ENCODE measurements at regions not wholly inside any gene's neighbourhood (a gene's known extent, or its start where the extent isn't known, plus 50 kb on each side); places are given as distances from the start of the nearest gene placed in this dataset.
A peak's percentile ranks its signal among the peaks of the same experiment; 100 is the strongest.
"Not testable (repeated sequence)": the region's sequence is repeated elsewhere in the genome, so short reads cannot be mapped to it uniquely, and the experiment has no call there.

DNA sequence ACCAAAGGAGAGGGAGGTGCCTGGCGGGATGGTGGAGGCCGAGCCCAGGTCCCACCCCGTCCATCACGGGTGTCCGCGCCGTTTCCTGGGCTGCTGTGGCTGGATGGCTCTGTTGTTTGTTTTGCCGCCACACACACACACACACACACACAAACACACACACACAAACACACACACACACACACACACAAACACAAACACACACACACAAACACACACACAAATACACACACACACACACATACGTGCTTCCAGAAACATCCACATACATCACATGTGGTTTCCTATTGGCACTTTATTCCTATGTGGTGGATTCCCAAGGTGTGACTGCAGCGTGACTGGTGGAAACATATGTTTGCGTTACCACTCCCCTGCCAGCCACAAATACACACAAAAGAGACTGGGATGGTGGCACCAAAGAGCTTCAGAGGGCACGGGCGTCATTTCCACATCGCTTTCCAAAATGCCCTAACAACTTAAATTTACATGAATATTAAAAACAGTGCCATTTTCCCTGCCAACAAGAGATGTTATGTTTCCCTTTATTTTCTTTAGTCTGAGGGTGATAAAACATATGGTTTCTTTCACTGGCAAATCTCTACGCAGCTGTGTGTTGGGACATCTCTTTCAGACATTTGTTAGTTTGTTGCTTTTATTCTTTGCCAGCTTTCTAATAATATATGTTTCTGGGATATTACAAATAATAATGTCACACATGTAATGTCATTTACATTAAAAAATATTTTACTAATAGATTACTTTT is 356.8 kb downstream of the BRD1 start:
- DNase-seq, result no peak

DNA sequence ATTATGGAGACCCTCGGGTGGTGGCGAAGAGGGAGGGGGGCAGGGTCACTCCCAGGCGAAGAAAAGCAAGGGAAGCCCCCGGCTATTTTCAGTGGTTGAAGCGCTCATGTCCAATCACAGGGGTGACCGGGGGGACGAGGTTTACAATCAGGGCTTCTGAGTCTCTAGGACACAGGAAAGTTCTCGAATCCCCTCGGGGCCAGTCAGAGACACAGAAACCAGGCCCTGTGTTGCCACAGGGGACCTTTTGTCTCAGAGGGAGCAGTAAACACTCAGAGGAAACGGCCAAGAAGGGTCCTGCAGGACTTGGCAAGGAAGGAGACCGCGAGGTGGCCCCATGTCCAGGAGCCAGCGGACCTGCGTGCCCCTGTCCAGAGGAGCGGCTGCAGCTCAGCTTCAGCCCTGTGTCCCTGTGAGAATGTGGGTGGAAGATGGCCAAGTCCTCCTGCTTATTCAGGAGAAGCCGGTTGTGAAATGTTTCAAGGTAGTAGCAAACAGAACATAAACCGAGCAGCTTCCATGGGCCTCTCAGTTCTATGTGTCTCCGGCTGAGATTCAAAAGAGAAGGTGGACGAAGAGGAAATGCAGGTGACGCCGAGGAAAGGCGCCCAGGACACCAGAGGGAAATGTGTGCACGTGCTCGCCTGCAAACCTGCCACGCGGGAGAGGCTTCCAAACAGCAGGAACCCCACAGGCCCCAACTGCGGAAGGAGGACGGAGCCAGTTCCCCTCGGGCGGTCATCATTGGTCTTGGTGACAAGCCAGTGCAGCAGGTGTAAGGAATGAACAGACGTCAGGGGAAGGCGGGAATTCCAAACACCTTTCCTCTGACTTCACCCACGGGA is 357.6 kb downstream of the BRD1 start:
- no peak for DNase-seq

DNA sequence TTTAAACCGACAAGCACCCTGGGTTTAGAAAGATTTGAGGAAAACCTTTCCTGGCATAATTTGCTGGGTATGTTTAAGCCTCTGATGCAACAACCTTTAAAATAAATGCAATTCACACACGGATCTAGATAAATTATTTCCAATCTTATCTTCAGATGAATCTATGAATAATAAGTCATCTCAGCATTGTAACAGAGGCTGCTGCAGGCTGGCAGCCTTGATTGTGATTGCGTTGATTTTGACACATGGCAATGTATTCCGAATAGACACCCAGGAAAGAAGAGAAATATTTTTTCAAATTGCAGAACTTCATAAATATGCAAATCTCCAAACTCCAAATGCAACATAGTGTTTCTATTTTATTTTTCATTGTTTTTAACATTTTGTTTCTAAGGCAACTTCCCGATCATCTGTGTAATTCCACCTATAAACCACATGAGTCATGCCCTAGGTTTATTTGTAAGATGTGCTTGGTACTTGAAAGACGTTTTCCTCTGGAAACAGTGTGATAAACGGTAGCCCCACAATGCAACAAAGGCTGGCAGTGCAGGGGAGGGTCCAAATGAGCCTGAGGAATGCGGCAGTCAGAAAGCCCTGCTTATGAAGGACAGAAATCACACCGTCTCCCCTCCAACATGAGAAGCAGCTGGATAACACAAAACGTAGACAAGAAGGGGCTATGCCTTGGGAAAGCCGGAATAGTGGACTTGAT is 359.0 kb downstream of the BRD1 start:
- DNase-seq, result no peak

DNA sequence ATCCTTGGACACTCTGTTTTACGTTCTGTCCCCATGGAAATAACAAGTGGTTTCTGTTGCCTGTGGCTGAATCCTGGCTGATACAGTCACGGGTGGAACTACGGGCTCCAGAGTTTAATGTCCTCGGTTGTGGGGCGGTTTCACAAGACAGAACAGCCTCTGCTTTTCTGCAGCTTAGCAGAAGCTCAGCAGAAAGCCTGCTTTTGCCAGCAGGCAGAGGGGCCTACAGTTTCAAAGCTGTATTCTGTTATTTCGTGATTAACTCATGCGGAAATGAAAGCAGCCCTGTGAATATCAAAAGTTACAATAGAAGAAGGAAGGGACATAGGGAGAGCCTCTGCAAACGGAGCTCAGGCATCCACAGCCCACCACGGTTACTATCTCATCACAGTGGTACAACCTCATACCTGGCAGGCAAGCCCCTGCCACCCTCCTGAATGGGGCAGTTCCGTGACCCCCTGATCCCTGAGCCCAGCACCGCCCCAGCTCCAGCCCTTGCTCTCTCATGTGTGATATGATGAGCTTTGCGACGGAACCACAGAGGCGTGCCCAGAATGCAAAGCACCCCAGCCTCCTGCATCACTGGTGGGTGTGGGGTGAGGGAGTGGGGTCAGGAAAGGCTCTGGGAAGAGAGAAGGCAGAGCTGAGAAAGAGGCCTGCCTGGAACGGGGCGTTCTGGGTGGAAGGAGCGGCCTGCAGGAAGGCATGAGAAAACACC is 360.6 kb downstream of the BRD1 start:
- no peak for DNase-seq

DNA sequence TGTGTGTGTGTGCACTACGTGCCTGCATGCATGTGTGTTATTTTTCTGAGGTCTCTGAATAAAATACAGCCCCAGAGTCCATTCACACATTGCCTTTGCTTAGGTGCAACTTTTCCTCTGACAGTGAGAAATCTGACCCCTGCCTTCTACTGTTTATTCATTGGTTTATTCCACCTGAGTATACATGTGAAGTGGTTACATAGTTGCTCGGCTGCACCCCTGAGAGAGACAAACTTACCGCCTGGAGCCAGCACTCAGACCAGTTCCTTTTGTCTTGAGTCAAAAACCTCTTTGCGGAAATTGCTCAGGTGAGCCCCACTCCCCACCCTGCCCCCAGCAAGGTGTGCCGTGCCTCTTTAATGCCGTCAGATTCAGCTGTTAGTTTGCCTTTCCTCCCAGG is 363.6 kb downstream of the BRD1 start:
- no peak for DNase-seq

DNA sequence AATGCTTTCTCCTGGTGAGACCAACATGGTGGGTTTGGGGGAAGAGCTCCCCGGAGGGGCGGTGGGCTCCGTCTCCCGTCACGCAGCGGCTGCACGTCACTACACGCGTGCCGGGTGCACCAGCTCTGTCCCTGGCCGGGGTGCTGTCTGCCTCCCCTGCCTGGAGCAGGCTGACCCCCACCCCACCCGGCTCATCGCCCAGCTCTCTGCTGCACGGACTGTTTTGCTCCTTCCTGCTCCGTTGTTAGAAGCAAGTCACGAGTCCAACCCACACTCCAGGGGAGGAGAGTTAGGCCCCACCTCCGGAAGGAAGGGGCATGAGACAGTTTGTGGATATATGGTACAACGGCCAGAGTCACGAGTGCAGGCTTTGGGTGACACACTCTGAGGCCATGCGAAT is 364.9 kb downstream of the BRD1 start:
- DNase-seq, result peak; percentile 39

DNA sequence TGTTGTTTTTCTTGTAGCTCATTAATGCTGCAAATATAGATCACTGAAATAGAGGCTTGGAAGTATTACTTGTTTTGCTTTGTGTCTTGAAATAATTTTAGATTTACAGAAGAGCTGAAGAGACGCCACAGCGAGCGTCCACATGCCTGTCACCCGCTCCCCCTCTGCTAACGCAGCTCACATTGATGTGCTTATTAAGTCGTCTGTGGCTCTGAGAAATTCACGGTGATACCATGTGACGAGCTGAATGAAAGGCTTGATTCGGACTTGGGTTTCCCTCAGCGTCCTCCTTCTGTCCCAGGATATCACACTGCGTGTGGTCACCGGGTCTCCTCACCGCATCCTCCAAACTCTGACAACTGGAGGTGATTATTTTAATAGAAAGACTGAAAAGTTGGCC is 365.4 kb downstream of the BRD1 start:
- DNase-seq, result no peak

DNA sequence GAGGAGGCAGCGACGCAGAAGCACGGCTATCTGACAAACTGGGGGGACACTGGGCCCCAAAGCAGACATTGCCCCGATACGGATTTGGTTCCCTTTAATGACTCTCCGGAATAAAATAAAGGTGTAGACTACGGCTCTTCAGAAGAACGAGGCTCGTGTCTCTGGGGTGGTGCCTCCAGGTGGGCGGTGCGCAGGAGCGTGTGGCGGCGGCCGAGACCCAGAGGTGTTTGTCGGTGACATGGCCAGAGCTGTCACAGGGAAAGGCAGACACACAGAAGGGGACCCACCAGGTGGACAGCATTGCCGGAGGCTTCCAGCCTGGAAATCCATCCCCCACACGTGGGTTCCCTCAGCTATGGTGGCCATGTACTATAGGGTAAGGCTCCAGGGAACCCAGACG is 366.0 kb downstream of the BRD1 start:
- DNase-seq, result no peak

DNA sequence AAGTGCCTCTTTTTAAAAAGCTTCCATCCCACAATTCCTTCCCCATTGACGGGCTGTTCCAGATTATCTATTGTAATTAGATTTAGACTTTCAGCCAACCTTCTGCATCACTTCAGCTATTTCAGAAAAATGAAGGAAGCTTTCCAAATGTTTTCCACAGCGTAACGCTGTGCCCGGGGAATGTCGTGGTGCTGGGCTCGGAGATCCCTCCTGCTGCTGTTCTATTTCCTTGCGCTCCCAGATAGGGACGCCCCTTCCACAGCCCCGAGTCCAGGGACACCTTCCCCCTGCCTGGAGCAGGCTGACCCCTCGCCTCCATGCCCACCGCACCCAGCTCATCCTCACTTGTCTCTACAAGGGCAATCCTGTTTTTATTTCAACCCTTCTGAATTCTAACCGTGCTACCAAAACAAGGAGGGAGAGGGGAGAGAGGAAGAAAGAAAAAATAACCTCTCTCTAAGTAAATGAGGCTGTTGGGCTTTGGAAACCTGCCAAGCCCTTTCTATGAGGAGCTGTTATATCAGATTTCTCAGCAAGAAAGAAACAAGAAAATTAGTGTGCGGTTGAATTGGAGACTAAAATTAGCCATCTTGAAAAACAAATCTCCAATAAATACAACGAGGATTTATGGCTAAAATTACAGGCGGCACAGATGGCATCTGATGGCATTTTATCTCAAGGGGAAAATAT is 366.9 kb downstream of the BRD1 start:
- no peak for DNase-seq

DNA sequence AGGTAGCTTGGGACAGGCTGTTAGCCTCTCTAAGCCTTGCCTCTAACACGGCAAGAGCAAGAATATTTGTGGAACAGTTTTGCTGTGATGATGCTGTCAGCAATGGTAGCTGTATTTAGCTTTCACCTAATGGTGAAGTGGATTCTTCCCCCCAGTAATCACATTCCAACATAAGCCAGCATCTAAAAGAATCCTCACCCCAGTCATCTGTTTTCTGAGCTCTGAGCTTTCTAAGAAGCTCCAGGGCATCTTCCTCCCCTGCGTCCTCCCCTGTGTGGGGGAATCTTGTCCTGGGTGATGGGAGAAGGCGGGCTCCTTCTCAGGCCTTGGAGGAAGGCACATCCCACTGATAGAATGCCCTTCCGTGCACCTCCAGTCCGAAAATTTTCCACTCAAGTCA is 367.6 kb downstream of the BRD1 start:
- no peak for DNase-seq

DNA sequence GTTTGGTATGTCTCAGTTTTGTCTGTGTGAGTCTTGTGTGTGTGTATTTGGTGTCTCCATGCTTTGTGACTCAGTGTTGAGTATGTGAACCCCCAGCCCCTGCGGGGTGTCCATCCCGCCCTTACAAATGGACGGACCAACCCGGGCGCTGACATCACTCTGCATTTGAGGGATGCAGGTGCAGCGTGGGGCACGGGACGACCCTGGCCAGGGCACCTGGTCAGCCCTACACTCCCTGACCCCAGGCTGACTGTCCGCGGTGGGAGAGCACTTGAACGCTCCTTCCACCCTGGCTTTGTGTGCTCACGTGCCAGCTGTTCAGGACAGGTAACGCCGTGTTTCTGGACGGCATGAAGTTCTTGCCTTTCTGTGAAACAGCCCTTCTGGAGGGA is 369.0 kb downstream of the BRD1 start:
- DNase-seq, result no peak

DNA sequence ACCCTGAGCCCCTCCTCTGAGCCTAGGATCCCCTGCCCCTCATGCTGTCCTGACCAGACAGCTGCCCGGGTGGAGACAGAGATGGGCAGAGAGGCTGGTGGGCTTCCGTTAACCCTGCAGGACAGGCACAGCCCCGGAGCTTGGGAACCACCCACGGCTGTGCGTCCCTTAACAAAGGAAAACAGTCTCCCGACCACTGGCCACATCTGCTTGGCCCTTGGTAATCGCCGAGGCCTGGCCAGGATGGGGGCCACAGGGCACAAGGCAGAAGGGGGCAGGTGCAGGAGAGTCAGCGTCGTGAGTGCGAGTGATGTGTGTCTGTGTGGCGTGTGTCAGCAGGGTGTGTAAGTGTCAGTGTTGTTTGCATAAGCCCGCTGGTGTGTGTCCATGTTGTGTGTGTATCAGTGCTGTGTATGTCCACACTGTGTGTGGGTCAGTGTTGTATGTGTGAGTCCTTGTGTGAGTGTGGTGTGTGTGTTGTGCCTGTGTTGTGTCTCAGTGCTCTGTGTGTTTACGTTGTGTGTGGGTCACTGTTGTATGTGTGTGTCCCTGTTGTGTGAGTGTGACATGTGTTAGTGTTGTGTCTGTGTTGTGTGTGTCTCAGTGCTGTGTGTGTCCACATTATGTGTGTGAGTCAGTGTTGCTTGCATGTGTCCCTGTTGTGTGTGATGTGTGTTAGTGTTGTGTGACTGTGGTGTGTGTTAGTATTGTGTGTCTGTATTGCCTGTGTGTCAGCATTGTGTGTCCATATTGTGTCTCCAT is 369.5 kb downstream of the BRD1 start:
- no peak for DNase-seq

DNA sequence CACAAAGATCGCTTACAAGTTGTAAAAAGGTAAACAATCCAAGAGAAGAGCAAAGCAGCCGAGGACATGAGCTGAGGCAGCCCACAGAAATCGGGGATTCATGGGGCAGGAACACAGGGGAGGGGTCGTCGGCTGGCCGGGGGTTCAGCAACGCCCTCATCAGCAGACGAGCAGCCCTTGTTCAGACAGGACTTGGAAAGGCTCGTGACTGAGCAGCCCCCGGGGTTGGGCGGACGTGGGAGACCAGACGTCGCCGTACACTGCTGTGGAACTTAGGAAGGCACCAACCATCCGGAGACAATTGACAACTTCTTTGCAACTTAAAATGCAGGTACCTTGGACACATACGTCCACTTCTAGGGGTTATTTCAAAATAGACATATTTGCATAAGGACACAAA is 370.5 kb downstream of the BRD1 start:
- no peak for DNase-seq

DNA sequence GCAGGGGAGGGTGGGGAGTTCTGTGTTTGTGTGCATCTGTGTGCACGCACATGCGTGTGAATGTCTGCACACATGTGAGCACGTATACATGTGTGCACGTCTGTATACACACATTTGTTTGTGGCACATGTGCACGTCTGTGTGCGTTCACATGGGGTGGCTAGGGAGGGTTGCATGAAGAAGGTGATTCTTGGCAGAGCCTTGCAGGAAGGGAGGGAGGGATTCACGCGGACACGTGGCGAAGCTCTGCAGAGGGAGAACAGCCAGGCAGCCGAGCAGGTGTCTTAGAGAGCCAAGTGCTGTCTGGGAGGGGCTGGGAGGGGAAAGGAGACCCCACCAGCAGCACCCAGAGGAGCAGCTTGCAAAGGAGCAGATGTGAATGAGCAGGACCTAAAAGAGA is 372.1 kb downstream of the BRD1 start:
- DNase-seq, result no peak

DNA sequence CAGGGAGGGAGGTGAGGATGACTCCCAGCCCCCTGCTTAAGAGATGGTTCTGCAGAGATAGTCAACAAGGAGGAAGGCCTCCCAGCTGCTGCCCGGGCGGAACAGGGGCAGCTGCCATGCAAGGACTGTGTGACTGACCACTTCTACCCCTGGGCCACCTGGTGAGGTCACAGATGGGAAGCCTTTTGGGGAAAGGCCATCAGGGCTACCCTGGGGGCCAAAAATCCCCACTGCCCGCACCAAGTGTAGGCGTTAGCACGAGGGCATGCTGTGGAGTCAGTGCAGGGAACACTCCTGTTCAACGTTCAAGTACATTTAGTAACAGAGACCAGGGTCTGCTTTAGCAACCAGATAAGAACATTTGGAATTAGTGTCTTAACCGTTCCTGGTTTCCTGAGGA is 372.9 kb downstream of the BRD1 start:
- DNase-seq, result no peak

DNA sequence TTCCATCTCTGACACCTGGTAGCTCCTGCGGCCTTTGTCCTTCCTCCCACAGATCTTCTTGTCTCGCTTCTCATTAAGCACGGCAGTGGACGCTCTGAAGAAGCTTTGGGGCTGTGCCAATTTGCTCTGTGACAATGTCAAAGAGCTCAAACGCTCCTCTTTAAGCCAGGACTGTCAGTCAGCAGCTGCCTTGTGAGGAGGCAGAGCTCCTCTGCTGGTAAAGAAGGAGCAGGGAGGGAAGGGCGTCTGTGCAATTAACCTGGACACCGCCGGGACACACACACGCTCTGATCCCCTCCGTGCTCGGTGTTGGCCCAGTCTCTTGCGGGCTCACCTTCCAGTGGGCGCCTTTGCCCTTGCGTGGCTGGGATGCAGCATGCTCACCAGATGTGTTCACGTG is 373.9 kb downstream of the BRD1 start:
- no peak for DNase-seq

DNA sequence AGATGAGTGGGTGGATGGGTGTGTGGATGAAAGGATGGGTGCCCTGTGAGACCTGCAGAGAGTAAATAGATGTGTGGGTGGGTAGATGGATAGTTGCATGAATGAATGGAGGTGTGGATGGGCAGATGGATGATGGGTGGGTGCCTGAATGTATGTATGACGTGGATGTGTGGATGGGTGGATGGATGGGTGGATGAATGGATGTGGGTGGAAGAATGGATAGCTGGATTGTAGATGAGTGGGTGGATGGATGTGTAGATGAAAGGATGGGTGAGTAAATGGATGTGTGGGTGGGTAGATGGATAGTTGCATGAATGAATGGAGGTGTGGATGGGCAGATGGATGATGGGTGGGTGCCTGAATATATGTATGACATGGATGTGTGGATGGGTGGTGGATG is 374.7 kb downstream of the BRD1 start:
- not testable (repeated sequence) for DNase-seq

DNA sequence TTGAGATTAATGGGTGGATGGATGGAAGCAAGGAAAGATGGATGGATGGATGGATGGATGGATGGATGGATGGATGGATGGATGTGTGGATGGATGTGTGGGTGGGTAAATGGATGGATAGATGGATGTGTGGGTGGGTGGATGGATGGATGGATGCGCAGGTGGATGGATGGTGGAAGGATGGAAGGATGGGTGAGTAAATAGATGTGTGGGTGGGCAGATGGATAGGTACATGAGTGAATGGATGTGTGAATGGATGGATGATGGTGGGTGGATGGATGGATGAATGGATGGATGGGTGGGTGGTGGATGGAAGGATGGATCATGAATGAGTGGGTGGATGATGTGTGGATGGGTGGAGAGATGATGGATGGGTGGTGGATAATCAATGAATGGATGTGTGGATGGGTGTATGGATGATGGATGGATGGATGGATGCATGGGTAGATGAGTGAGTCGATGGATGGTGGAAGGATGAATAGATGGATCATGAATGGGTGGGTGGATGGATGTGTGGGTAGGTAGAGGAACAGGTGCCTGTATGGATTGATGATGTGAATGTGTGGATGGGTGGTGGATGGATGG is 375.2 kb downstream of the BRD1 start:
- DNase-seq, result no peak

DNA sequence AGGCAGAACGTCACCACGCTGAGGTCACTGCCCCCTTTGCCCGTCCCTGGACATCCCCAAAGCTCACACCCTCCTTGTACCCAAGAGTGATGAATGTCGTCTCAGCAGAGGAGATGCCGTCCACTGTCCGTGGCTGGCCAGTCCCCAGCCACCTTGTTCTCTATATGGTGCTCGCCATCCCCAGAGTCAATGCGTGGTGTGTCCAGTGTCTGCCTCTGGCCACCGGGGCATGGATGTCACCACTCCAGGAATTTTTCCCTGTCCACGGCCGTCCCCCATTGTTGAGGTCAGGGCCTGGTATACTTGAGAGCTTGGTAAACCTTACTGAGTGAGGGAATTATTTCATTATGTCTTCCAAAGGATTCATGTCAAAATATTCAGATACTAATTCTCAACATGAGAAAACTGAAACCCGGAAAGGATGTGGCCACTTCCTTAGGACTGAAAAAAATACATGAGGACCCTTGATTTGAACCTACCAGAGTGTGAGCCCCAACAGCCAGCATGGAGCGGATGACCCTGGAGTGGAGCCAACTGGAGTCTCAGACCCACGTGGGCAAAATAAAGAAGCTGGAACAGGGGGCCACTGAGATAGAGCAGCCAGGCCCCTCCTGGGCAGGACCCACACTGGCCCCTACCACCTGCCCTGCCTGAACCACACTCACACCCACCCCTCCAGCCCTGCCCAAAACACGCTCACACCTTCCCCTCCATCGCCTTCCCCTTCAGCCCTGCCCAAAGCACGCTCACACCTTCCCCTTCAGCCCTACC is 376.4 kb downstream of the BRD1 start:
- no peak for DNase-seq

DNA sequence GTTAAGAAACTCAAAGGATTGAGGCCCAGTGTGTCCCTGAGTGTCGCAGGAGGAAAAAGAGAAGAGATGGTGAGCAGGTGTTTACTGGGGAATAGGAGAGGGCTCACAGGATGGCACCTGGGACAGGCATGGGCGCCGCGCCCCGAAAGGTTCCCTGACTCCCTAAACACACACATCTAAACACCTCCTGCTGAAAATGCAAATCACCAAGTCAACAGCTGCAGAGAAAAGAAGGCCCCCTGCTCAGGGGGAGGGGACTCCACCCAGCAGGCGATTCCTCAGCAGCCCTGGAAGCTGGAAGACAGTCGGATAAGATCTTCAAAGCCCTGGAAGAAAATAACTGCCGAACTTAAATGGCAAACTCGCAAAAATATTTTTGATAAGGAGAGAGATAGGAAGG is 377.2 kb downstream of the BRD1 start:
- no peak for DNase-seq
